Memory B cell (primary cell): ENCODE measurements at regions not wholly inside any gene's neighbourhood (a gene's known extent, or its start where the extent isn't known, plus 50 kb on each side); places are given as distances from the start of the nearest gene placed in this dataset.

Experiments
- ATAC-seq: fragments of 150-1000 bp; cut with Tn5 transposase; 2 replicates; pipeline ENCODE4 v1.10.0; 2021; ENCODE audit warnings: low read depth, mild to moderate bottlenecking, moderate library complexity
- DNase-seq, 2 donors: peaks; one replicate each; pipeline ENCODE4 v3.0.0; 2022; ENCODE audit warnings: low spot score in 2 of 2
- H3K27ac Mint-ChIP-seq: one replicate; pipeline ENCODE4 v1.8.0; 2022; ENCODE audit warnings: mild to moderate bottlenecking, moderate library complexity, mixed read lengths
- H3K27me3 Mint-ChIP-seq: one replicate; pipeline ENCODE4 v1.8.0; 2022; ENCODE audit warnings: mixed read lengths
- H3K36me3 Mint-ChIP-seq: one replicate; pipeline ENCODE4 v1.8.0; 2022; ENCODE audit warnings: mild to moderate bottlenecking, mixed read lengths
- H3K4me1 Mint-ChIP-seq: one replicate; pipeline ENCODE4 v1.8.0; 2022; ENCODE audit warnings: mixed read lengths
- H3K4me3 Mint-ChIP-seq: one replicate; pipeline ENCODE4 v1.8.0; 2022; ENCODE audit warnings: mild to moderate bottlenecking, moderate library complexity, mixed read lengths
- H3K9me3 Mint-ChIP-seq: one replicate; pipeline ENCODE4 v1.8.0; 2022; ENCODE audit warnings: mixed read lengths

- no peaks in the 10 kb centered on the region for H3K36me3 Mint-ChIP-seq
- H3K4me3 Mint-ChIP-seq: no peak overlapping the region
- no peak overlapping the region for H3K27ac Mint-ChIP-seq
- ATAC-seq: no peak
- no peak for DNase-seq
- no peaks in the 10 kb centered on the region for H3K4me1 Mint-ChIP-seq
- no peaks in the 10 kb centered on the region for H3K9me3 Mint-ChIP-seq
- peaks cover 2% of the 10 kb centered on the region for H3K27me3 Mint-ChIP-seq
These were observed 534.8 kb downstream of the TCERG1L start for GRCh38 chr10:130776724-130777123.

- no peak for ATAC-seq
- no peaks in the 10 kb centered on the region for H3K9me3 Mint-ChIP-seq
- H3K36me3 Mint-ChIP-seq: no peaks in the 10 kb centered on the region
- H3K27ac Mint-ChIP-seq: no peak overlapping the region
- H3K27me3 Mint-ChIP-seq: peaks cover 2% of the 10 kb centered on the region
- no peaks in the 10 kb centered on the region for H3K4me1 Mint-ChIP-seq
- H3K4me3 Mint-ChIP-seq: no peak overlapping the region
- DNase-seq: no peak
These were observed 533.9 kb downstream of the TCERG1L start for GRCh38 chr10:130777507-130778165.

- Mint-ChIP-seq H3K9me3 (no peaks in the 10 kb centered on the region), H3K27ac (no peak overlapping the region), H3K36me3 (no peaks in the 10 kb centered on the region), H3K4me1 (no peaks in the 10 kb centered on the region), H3K27me3 (peaks cover 2% of the 10 kb centered on the region), H3K4me3 (no peak overlapping the region)
- DNase-seq: no peak
- ATAC-seq: no peak
These were observed 533.4 kb downstream of the TCERG1L start for GRCh38 chr10:130778166-130778545.

- no peaks in the 10 kb centered on the region for H3K4me1 Mint-ChIP-seq
- ATAC-seq (no peak), DNase-seq (no peak)
- H3K27me3 Mint-ChIP-seq: no peaks in the 10 kb centered on the region
- H3K27ac Mint-ChIP-seq: no peak overlapping the region
- no peaks in the 10 kb centered on the region for H3K36me3 Mint-ChIP-seq
- no peak overlapping the region for H3K4me3 Mint-ChIP-seq
- no peaks in the 10 kb centered on the region for H3K9me3 Mint-ChIP-seq
These were observed 530.8 kb downstream of the TCERG1L start for GRCh38 chr10:130780763-130781162.

GRCh38 chr10:130781206-130781605 lies 530.3 kb downstream of the TCERG1L start:
- Mint-ChIP-seq H3K4me1 (no peaks in the 10 kb centered on the region), H3K9me3 (no peaks in the 10 kb centered on the region), H3K27ac (no peak overlapping the region), H3K36me3 (no peaks in the 10 kb centered on the region), H3K4me3 (no peak overlapping the region), H3K27me3 (no peaks in the 10 kb centered on the region)
- ATAC-seq: no peak
- no peak for DNase-seq

- DNase-seq: no peak
- no peaks in the 10 kb centered on the region for H3K4me1 Mint-ChIP-seq
- H3K9me3 Mint-ChIP-seq: no peaks in the 10 kb centered on the region
- no peak overlapping the region for H3K4me3 Mint-ChIP-seq
- no peak for ATAC-seq
- no peaks in the 10 kb centered on the region for H3K36me3 Mint-ChIP-seq
- H3K27ac Mint-ChIP-seq: no peak overlapping the region
- H3K27me3 Mint-ChIP-seq: no peaks in the 10 kb centered on the region
These were observed 529.9 kb downstream of the TCERG1L start for GRCh38 chr10:130781623-130782022.

GRCh38 chr10:130782467-130782866 lies 529.1 kb downstream of the TCERG1L start:
- no peaks in the 10 kb centered on the region for H3K9me3 Mint-ChIP-seq

GRCh38 chr10:130784326-130784725 lies 527.2 kb downstream of the TCERG1L start:
- H3K36me3 Mint-ChIP-seq: no peaks in the 10 kb centered on the region
- peaks cover 2% of the 10 kb centered on the region for H3K27me3 Mint-ChIP-seq

More at GRCh38 chr10:130782467-130782866, 529.1 kb downstream of the TCERG1L start:
- no peak overlapping the region for H3K4me3 Mint-ChIP-seq
- H3K4me1 Mint-ChIP-seq: no peaks in the 10 kb centered on the region
- ATAC-seq (no peak), DNase-seq (no peak)
- H3K27me3 Mint-ChIP-seq: no peaks in the 10 kb centered on the region
- H3K27ac Mint-ChIP-seq: no peak overlapping the region
- H3K36me3 Mint-ChIP-seq: no peaks in the 10 kb centered on the region

GRCh38 chr10:130786365-130786966 lies 525.1 kb downstream of the TCERG1L start:
- H3K27me3 Mint-ChIP-seq: peaks cover 2% of the 10 kb centered on the region
- H3K4me1 Mint-ChIP-seq: no peaks in the 10 kb centered on the region
- ATAC-seq: no peak
- DNase-seq: no peak
- peaks cover 2% of the 10 kb centered on the region for H3K9me3 Mint-ChIP-seq
- no peak overlapping the region for H3K27ac Mint-ChIP-seq
- no peaks in the 10 kb centered on the region for H3K36me3 Mint-ChIP-seq
- no peak overlapping the region for H3K4me3 Mint-ChIP-seq

More at GRCh38 chr10:130784326-130784725, 527.2 kb downstream of the TCERG1L start:
- Mint-ChIP-seq H3K4me3 (no peak overlapping the region), H3K27ac (no peak overlapping the region), H3K4me1 (no peaks in the 10 kb centered on the region), H3K9me3 (peaks cover 2% of the 10 kb centered on the region)
- ATAC-seq (no peak), DNase-seq (no peak)

- no peak overlapping the region for H3K27ac Mint-ChIP-seq
- DNase-seq: no peak
- H3K4me1 Mint-ChIP-seq: no peaks in the 10 kb centered on the region
- ATAC-seq: no peak
- H3K36me3 Mint-ChIP-seq: no peaks in the 10 kb centered on the region
- peaks cover 2% of the 10 kb centered on the region for H3K27me3 Mint-ChIP-seq
- no peak overlapping the region for H3K4me3 Mint-ChIP-seq
- H3K9me3 Mint-ChIP-seq: peaks cover 2% of the 10 kb centered on the region
These were observed 524.3 kb downstream of the TCERG1L start for GRCh38 chr10:130787243-130787642.

GRCh38 chr10:130787821-130788220 lies 523.7 kb downstream of the TCERG1L start:
- Mint-ChIP-seq H3K27ac (no peak overlapping the region), H3K27me3 (peaks cover 2% of the 10 kb centered on the region), H3K4me3 (no peak overlapping the region), H3K4me1 (no peaks in the 10 kb centered on the region), H3K36me3 (no peaks in the 10 kb centered on the region), H3K9me3 (peaks cover 2% of the 10 kb centered on the region)
- no peak for DNase-seq
- ATAC-seq: no peak

GRCh38 chr10:130790339-130790738 lies 521.2 kb downstream of the TCERG1L start:
- Mint-ChIP-seq H3K36me3 (no peaks in the 10 kb centered on the region), H3K27me3 (peaks cover 5% of the 10 kb centered on the region), H3K9me3 (peaks cover 2% of the 10 kb centered on the region), H3K4me1 (no peaks in the 10 kb centered on the region), H3K4me3 (no peak overlapping the region), H3K27ac (no peak overlapping the region)
- ATAC-seq (no peak), DNase-seq (no peak)

- DNase-seq: no peak
These were observed 519.2 kb downstream of the TCERG1L start for GRCh38 chr10:130792096-130792845.

GRCh38 chr10:130795819-130796218 lies 515.7 kb downstream of the TCERG1L start:
- no peak for DNase-seq
- Mint-ChIP-seq H3K4me1 (no peaks in the 10 kb centered on the region), H3K4me3 (no peak overlapping the region), H3K27me3 (peaks cover 4% of the 10 kb centered on the region), H3K36me3 (no peaks in the 10 kb centered on the region), H3K9me3 (peaks cover 2% of the 10 kb centered on the region), H3K27ac (no peak overlapping the region)
- no peak for ATAC-seq

More at GRCh38 chr10:130792096-130792845, 519.2 kb downstream of the TCERG1L start:
- Mint-ChIP-seq H3K4me1 (no peaks in the 10 kb centered on the region), H3K36me3 (no peaks in the 10 kb centered on the region), H3K27me3 (peaks cover 5% of the 10 kb centered on the region), H3K4me3 (no peak overlapping the region), H3K27ac (no peak overlapping the region), H3K9me3 (peaks cover 2% of the 10 kb centered on the region)
- no peak for ATAC-seq
